SK-N-SH (cell line): ENCODE measurements at regions not wholly inside any gene's neighbourhood (a gene's known extent, or its start where the extent isn't known, plus 50 kb on each side); places are given as distances from the start of the nearest gene placed in this dataset.
"Not testable (repeated sequence)": the region's sequence is repeated elsewhere in the genome, so short reads cannot be mapped to it uniquely, and the experiment has no call there.

Experiments
- CTCF ChIA-PET: fragments of 300-600, 350-600 bp; formaldehyde crosslinking; extraction: SDS; loops from one replicate; lab custom pipeline; 2021; lab: Yijun Ruan, JAX
- POLR2A ChIA-PET: fragments of 350-600 bp; sonication (Branson Sonifier 250); formaldehyde crosslinking; extraction: SDS; loops from one replicate; lab custom pipeline; 2020; ENCODE audit warnings: antibody characterized with exemption, inconsistent platforms; lab: Yijun Ruan, JAX
- DNase-seq: peaks from one replicate; pipeline ENCODE4 v3.0.0; 2012
- H2AFZ ChIP-seq: fragments of 200-600 bp; sonication (generic); 2 replicates; pipeline ENCODE4 v1.8.1; 2016; ENCODE audit warnings: antibody characterized with exemption, mild to moderate bottlenecking, low read depth
- H3F3A ChIP-seq: fragments of 200-600 bp; sonication (generic); replicated peaks from 2 replicates; pipeline ENCODE3; 2016; ENCODE audit warnings: antibody characterized with exemption, mild to moderate bottlenecking; ENCODE audit not compliant: insufficient read depth
- H3K27ac ChIP-seq, 2 experiments: fragments of 200-500 bp in 1 of 2; fragments of 200-600 bp in 1 of 2; sonication (Bioruptor generic) in 1 of 2; sonication (generic), shearing (Covaris generic) in 1 of 2; 2 replicates each; pipeline versions ENCODE4 v1.5.1 to v1.6.1; 2014 to 2016; ENCODE audit warnings: low read depth in 2 of 2, inconsistent platforms in 1 of 2, low read length in 1 of 2, mild to moderate bottlenecking in 1 of 2, mixed read lengths in 1 of 2
- H3K27me3 ChIP-seq: fragments of 200-600 bp; sonication (generic), shearing (Covaris generic); 2 replicates; pipeline ENCODE4 v1.6.1; 2016; ENCODE audit warnings: mixed run types; ENCODE audit not compliant: insufficient read depth
- H3K36me3 ChIP-seq, 2 experiments: fragments of 200-500 bp in 1 of 2; fragments of 200-600 bp in 1 of 2; sonication (Bioruptor generic) in 1 of 2; sonication (generic) in 1 of 2; replicated peaks in 1 of 2; 2 replicates each; pipeline versions ENCODE3 to v1.5.1; 2014 to 2016; ENCODE audit warnings: low read length in 1 of 2, mild to moderate bottlenecking in 1 of 2; ENCODE audit not compliant: insufficient read depth in 2 of 2, control insufficient read depth in 1 of 2
- H3K4me1 ChIP-seq, 2 experiments: fragments of 200-500 bp in 1 of 2; fragments of 200-600 bp in 1 of 2; sonication (Bioruptor generic) in 1 of 2; sonication (generic), shearing (Covaris generic) in 1 of 2; 2 replicates each; pipeline versions ENCODE4 v1.5.1 to v1.6.1; 2014 to 2016; ENCODE audit warnings: low read depth in 1 of 2, low read length in 1 of 2, mixed run types in 1 of 2; ENCODE audit not compliant: insufficient read depth in 2 of 2, control insufficient read depth in 1 of 2
- H3K4me2 ChIP-seq: fragments of 200-600 bp; sonication (generic), shearing (Covaris generic); 2 replicates; pipeline ENCODE4 v1.6.1; 2017; ENCODE audit warnings: mixed run types
- H3K4me3 ChIP-seq, 2 experiments: fragments of 200-500 bp in 1 of 2; fragments of 200-600 bp in 1 of 2; sonication (Bioruptor generic) in 1 of 2; sonication (generic), shearing (Covaris generic) in 1 of 2; 2 replicates each; pipeline versions ENCODE4 v1.5.1 to v1.8.1; 2014 to 2016; ENCODE audit warnings: low read depth in 2 of 2, inconsistent platforms in 1 of 2, low read length in 1 of 2, mild to moderate bottlenecking in 1 of 2, mixed read lengths in 1 of 2, moderate library complexity in 1 of 2
- H3K79me2 ChIP-seq: fragments of 200-600 bp; sonication (generic); 2 replicates; pipeline ENCODE4 v1.8.1; 2017; ENCODE audit warnings: mild to moderate bottlenecking; ENCODE audit not compliant: insufficient read depth
- H3K9ac ChIP-seq: fragments of 200-600 bp; sonication (generic); 2 replicates; pipeline ENCODE4 v1.6.1; 2017; ENCODE audit warnings: mixed run types
- H3K9me2 ChIP-seq: fragments of 200-600 bp; sonication (generic); 2 replicates; pipeline ENCODE4 v1.6.1; 2017; ENCODE audit warnings: mixed run types
- H3K9me3 ChIP-seq: fragments of 200-600 bp; sonication (generic); 2 replicates; pipeline ENCODE4 v1.6.1; 2017; ENCODE audit warnings: mixed run types, mild to moderate bottlenecking, moderate library complexity
- H4K20me1 ChIP-seq: fragments of 200-600 bp; sonication (generic); 2 replicates; pipeline ENCODE4 v1.6.1; 2017; ENCODE audit warnings: mild to moderate bottlenecking, mixed run types; ENCODE audit not compliant: insufficient read depth
- CTCF ChIP-seq: fragments of 200-600 bp; sonication (generic); IDR thresholded peaks from 2 replicates; pipeline ENCODE4 v1.6.1; 2017; ENCODE audit warnings: antibody characterized with exemption, mild to moderate bottlenecking, moderate library complexity
- FOXM1 ChIP-seq: IDR thresholded peaks from 2 replicates; pipeline ENCODE4 v1.4.0; 2012; ENCODE audit warnings: low read depth, mild to moderate bottlenecking
- GATA2 ChIP-seq: sonication (generic); formaldehyde crosslinking; IDR thresholded peaks from 2 replicates; pipeline ENCODE4 v1.5.0; 2020; ENCODE audit warnings: mild to moderate bottlenecking, missing genetic modification reagents
- MXI1 ChIP-seq: IDR thresholded peaks from 2 replicates; pipeline ENCODE4 v1.6.1; 2012; ENCODE audit warnings: mild to moderate bottlenecking, low read depth, low read length, improper control_type of control experiment
- RAD21 ChIP-seq: IDR thresholded peaks from 2 replicates; pipeline ENCODE4 v1.6.1; 2012; ENCODE audit warnings: mild to moderate bottlenecking, low read length
- REST ChIP-seq: IDR thresholded peaks from 2 replicates; pipeline ENCODE4 v1.6.1; 2012; ENCODE audit warnings: mild to moderate bottlenecking, low read depth, low read length, moderate library complexity
- SMC3 ChIP-seq: IDR thresholded peaks from 2 replicates; pipeline ENCODE4 v1.6.1; 2012; ENCODE audit warnings: low read depth, low read length, improper control_type of control experiment
- TEAD4 ChIP-seq: IDR thresholded peaks from 2 replicates; pipeline ENCODE4 v1.4.0; 2012; ENCODE audit warnings: mild to moderate bottlenecking, borderline replicate concordance; ENCODE audit not compliant: insufficient read depth
- USF1 ChIP-seq: IDR thresholded peaks from 2 replicates; pipeline ENCODE4 v1.4.0; 2012; ENCODE audit warnings: low read depth, borderline replicate concordance
- YY1 ChIP-seq: IDR thresholded peaks from 2 replicates; pipeline ENCODE4 v1.4.0; 2012; ENCODE audit warnings: low read depth, mild to moderate bottlenecking
- WGBS: methylation state at CpG from one replicate; pipeline ENCODE4 v1.1.6; 2017; ENCODE audit warnings: low lambda C conversion rate; 5-methylcytosine and 5-hydroxymethylcytosine counted together

DNA sequence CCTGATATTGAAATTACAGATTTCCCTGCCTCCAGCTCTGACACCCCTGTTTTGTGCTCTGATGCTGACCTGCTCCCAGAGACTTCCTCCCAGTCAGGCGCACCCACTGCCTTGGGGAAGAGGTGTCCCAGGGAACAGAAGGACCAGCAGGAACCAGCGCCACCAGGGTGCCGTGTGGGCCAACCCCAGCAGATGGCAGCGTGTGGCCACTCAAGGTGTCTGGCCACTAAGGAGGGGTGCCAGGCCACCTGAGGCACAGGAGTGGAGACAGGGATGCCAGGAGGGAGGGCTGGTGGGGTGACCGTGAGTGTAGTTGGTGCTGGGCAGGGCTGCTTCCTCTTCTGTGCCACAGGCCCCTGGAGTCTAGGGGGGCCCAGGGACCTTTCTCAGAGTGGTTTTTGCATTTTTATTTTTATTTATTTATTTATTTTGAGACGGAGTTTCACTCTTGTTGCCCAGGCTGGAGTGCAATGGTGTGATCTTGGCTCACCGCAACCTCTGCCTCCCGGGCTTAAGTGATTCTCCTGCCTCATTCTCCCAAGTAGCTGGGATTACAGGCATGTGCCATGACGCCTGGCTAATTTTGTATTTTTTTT, 56.0 kb downstream of the TEX44 start:
- Histone ChIP-seq H4K20me1 (no peaks in the 10 kb centered on the region), H3K4me2 (no peak overlapping the region), H3K79me2 (no peaks in the 10 kb centered on the region), H3K4me3 (no peak overlapping the region), H3K9ac (no peak overlapping the region), H3K27ac (no peak overlapping the region), H3K36me3 (no peaks in the 10 kb centered on the region), H2AFZ (no peak overlapping the region), H3F3A (no peaks in the 10 kb centered on the region), H3K9me3 (no peaks in the 10 kb centered on the region), H3K27me3 (no peaks in the 10 kb centered on the region), H3K4me1 (peaks cover 0 to 2% of the 10 kb centered on the region in 2 experiments; a peak in 1 of 4 replicates), H3K9me2 (no peaks in the 10 kb centered on the region)
- no peak for TF ChIP-seq MXI1
- TF ChIP-seq YY1: no peak
- TF ChIP-seq TEAD4: no peak
- TF ChIP-seq FOXM1: no peak
- TF ChIP-seq GATA2 (CRISPR knock-in tag): no peak
- TF ChIP-seq CTCF: peak; percentile 60
- peak; percentile 66 for TF ChIP-seq SMC3
- TF ChIP-seq RAD21: peak; percentile 84
- DNase-seq: peak; percentile 85
- CTCF ChIA-PET: interaction anchor here (0.6 to 20.8 kb wide), 18 partner anchors 9 to 183 kb away, joined by 3 to 283 read pairs (median 5); no protein-coding TSS in a partner anchor
- POLR2A ChIA-PET: no interaction called here
- WGBS: 53% methylated on average over 8 of the region's 9 CpGs

DNA sequence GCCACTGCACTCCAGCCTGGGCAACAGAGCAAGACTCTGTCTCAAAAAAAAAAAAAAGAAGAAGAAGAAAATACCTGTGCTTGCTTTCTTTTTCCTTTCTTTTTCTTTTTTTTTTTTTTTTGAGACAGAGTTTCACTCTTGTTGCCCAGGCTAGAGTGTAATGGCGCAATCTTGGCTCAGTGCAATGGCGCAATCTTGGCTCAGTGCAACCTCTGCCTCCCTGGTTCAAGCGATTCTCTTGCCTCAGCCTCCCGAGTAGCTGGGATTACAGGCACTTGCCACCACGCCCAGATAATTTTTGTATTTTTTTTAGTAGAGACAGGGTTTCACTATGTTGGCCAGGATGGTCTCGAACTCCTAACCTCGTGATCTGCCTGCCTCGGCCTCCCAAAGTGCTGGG, 56.8 kb upstream of the PTMA start:
- H3K9me2 ChIP-seq, H3K9ac ChIP-seq, DNase-seq, H3F3A ChIP-seq, H3K79me2 ChIP-seq, H3K4me2 ChIP-seq, H3K9me3 ChIP-seq, H3K27ac ChIP-seq, POLR2A ChIA-PET, H3K36me3 ChIP-seq, H4K20me1 ChIP-seq, H3K4me3 ChIP-seq, H2AFZ ChIP-seq, H3K27me3 ChIP-seq: not testable (repeated sequence)
- CTCF ChIA-PET: interaction anchor here (1.0 to 20.8 kb wide), 2 partner anchors 23 to 63 kb away, joined by 3 to 283 read pairs; no protein-coding TSS in a partner anchor
- WGBS: 87% methylated on average over 8 of the region's 8 CpGs
- peaks cover 0 to 13% of the 10 kb centered on the region in 2 experiments; a peak in 1 of 4 replicates for H3K4me1 ChIP-seq

- Histone ChIP-seq H3K4me2 (no peak overlapping the region), H3K9ac (no peak overlapping the region), H3K27ac (peak overlapping the region in 1 of 2 experiments; percentile 56; a peak in 2 of 4 replicates), H3K9me3 (no peaks in the 10 kb centered on the region), H3K4me1 (peaks cover 0 to 13% of the 10 kb centered on the region in 2 experiments; a peak in 1 of 4 replicates), H3F3A (no peaks in the 10 kb centered on the region), H3K9me2 (no peaks in the 10 kb centered on the region), H3K79me2 (no peaks in the 10 kb centered on the region), H4K20me1 (no peaks in the 10 kb centered on the region), H3K4me3 (no peak overlapping the region), H3K36me3 (no peaks in the 10 kb centered on the region), H3K27me3 (no peaks in the 10 kb centered on the region), H2AFZ (no peak overlapping the region)
- peak; percentile 76 for DNase-seq
- 60% methylated on average over 8 of the region's 8 CpGs for whole genome bisulfite sequencing
- TF ChIP-seq USF1: no peak
- peak; percentile 78 for TF ChIP-seq REST
- ChIA-PET POLR2A (interaction anchor here (1.0 to 1.8 kb wide), 2 partner anchors 24 to 52 kb away, joined by 4 to 9 read pairs; partner anchors contain the start of gene PTMA), CTCF (interaction anchor here (0.9 to 20.8 kb wide), 8 partner anchors 19 to 92 kb away, joined by 3 to 283 read pairs (median 4); partner anchors contain the start of gene PTMA)
These were observed 52.8 kb upstream of the PTMA start for GRCh38 chr2:231655488-231655887.
